HG03378 (cell line): ENCODE measurements at regions not wholly inside any gene's neighbourhood (a gene's known extent, or its start where the extent isn't known, plus 50 kb on each side); places are given as distances from the start of the nearest gene placed in this dataset.

ENCODE experiments used
- ATAC-seq: cut with Tn5 transposase; IDR thresholded peaks from one replicate; pipeline ENCODE4 v1.9.1; 2021; ENCODE audit warnings: mild to moderate bottlenecking, moderate library complexity; ENCODE audit not compliant: unreplicated experiment

DNA sequence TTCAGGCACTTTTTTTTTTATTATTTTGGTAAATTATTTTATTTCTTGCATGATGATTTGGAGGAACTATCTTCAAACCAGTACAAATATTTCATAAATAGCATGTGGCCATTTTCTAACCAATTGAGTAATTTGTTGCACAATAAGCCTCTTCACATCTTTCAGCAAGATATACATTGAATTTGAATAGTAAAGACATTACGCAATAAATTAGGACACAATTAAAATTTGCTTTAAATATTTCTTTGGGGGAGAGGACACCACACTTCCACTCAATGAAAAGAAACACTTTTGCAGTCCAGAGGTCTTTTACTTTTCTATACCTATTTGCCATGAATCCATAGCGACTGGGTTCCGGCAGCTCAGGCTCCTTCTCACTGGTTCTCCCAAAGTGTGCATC, 762.6 kb upstream of the GOLIM4 start:
- ATAC-seq: no peak

DNA sequence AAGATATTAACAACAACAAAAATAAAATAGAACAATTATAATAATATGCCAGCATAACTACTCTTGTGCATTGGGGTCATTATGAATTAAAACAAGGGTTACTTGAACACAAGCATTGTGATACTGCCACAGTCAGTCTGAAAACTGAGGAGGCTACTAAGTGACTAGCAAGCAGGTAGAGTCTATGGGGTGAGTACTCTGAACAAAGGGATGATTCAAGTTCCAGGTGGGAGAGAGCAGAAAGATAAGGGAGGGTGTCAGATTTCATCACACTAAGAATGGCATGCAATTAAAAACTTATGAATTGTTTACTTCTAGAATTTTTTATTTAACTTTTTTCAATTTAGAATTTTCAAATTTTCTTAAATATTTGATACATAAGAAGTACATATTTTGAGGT, 754.4 kb upstream of the GOLIM4 start:
- ATAC-seq: no peak

DNA sequence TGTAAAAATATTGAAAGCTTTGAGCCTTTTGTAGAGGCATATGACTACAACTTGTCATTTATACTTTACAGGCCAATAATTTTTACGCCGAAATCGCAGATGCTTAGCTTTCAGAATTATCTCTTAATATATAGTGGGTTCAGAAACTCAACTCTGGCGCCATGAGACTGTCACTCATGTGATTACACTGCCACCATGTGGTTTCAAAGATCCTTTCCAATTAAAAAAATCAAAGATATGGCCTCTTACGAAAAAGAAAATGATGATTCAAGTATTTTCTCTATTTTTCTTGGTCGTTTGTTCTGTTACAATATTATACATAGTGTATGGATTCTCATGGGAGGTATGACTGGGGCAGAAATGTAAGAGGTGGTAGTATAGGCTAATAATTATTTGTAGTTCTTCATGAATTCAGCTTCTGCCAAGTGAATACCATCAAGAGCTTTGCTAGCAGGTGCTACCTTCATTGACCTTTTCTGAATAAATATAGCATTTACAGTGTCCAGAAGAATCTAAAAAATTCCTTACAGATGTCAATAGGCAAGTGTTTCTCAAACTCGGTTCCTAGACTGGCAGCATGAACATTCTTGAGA, 751.7 kb upstream of the GOLIM4 start:
- peak; percentile 76 for ATAC-seq

DNA sequence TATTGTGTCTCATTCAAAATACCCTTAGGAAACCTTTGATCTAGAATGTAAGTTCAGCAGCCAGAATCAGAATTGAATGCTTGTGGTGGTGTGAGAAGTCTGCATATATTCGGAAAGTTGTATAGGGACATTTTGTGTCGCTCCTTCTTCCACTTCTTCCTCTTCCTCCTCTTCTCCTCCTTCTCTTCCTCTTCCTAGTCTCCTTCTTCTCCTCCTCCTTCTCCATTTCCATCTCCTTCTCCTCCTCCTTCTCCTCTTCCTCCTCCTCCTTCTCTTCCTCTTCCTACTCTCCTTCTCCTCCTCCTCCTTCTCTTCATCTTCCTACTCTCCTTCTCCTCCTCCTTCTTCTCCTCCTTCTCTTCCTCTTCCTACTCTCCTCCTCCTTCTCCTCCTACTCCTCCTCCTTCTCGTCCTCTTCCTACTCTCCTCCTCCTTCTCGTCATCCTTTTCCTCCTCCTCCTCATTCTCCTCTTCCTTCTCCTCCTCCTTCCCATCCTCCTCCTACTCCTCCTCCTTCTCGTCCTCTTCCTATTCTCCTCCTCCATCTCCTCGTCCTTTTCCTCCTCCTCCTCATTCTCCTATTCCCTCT, 749.3 kb upstream of the GOLIM4 start:
- no peak for ATAC-seq

DNA sequence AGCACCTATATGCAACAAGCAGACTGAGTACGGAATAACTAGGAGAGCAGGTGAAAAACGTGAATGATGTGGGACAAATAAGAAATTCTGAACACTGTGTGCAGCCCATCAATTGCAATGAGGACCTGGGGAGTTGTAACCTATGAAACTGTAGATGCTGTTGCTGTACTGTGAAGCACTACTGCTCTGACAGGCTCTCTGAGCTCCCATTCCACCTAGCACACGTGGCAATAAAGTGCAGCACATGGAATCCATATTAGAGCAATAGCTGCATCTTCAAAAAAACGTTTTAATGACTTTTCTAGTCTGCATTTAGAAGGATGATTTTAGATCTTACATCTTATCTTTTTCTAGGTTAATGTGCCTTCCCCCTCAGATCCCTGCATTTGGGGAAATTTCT, 748.7 kb upstream of the GOLIM4 start:
- ATAC-seq: no peak

DNA sequence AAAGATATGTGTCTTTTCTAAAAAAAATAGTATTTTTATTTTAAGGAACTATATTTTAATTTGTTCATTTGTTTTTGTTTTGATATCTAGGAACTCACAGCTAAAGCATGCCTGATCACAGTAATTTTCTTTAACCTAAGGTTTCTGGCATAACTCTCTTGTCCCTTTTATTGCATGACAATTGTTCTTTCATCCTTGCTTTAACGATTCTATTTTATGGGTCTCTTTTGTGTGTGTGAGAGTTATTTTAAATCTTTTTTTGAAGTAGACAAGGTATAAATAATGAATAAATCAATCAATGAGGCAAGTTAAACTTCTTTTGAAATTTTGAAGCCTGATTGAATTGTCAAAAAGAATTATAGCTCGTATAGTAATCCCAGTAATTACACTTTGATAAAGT, 747.8 kb upstream of the GOLIM4 start:
- ATAC-seq: no peak

DNA sequence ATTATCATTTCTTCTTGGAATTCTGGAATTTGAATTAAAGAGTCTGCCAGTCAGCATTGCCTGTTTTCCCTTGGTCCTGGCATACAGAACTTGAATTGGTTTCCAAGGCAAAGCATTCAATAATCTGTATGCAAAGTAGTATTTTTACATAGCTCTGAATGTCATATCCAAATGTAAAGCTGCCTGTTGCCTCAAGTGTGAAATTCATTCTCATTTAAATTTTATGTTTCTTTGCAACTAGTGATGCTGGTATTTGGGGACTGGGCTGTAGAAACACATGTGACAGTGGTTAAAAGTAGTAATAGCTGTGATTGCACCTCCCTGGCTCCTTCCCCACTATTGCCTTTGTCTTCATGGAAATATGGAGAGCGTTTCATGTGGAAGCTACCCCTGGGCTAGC, 743.9 kb upstream of the GOLIM4 start:
- no peak for ATAC-seq

DNA sequence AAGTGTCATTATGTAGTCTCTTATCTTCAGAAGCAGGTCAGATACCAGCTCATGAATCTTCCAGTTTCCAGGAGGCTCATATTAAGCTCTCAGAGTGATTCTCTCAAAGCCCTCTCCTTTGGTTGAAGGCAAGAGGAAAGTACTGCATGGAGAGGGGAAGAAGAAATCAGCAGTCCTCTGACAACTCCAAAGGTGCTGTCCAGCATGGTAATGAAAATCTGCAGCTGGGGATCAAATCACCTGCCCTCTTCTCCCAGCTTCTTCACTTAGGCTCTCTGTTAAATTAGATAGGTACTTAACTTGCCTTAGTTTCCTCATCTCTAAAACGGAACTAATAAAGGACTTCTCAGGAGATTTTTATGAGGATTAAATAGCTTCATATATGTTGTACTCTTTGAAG, 738.8 kb upstream of the GOLIM4 start:
- no peak for ATAC-seq

DNA sequence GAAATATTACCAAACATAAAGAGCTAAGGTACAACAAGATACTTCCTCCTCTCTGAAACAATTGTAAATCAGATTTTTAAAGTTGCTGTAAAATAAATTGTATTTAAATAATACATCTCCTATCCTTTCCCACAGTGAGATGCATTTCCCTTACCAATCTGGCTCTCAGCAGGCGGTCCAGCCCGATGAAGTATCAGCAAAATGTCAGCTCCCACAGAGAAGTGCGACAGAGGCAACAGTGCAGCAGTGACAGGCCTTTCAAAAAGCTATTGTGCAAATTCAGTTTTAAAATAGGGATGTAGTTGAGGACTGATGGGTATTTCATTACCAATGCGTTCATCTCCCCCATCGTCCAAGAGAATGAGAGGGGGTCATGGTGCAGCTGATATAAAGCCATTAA, 733.2 kb upstream of the GOLIM4 start:
- no peak for ATAC-seq

DNA sequence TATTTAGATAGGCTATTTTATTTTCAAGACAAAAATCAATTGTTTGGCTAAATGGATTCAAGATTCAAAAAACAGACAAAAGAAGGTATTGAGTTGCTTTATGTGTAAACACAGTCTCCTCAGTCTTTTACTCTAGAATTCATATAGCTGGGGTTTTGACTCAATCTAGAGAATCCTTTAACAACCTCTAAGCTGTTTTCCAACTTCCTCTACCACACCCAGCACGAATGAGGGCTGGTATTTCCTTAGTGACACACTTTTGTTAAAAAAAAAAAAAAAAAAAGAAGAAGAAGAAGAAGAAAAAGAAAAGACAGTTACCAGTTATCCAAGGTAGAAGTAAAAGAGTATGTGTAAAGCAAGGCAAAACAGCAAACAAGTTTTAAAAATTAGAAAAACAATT, 732.8 kb upstream of the GOLIM4 start:
- no peak for ATAC-seq

DNA sequence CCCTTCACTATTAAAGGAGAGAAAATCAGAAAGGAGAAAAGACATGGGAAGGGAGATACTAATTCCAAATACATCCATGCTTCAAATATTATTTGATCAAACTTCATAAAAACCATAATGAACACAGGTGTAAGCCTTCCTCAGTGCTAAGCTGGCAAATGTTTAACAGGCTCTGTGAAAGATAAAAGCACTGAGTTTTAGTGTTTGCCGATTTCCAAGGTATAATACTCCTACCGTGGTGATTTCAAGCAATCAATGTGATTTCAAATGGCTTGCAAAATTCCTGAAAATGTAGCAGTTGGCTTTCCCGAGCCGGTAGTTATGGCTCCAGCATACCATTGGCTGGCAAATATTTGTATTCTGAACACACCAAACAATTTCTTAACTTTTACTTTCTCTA, 732.3 kb upstream of the GOLIM4 start:
- no peak for ATAC-seq

DNA sequence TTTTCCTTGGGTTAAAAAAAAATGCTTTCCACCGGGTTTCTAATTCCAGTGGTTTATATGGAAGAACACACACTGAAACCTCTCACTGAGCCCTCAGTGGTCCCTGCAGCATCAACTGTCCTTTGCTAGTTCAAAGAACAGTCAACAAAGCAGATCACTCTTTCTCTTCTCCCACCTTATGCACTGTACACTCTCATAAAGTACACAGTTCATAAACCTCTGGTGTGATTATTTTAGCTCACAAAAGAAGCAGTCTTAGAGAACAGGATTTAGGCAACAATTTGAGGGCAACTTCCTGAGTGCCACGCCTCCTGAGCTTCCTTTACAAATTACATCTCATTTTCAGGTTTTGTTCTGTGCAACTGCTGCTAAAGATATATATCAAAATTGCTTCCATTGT, 728.4 kb upstream of the GOLIM4 start:
- no peak for ATAC-seq

DNA sequence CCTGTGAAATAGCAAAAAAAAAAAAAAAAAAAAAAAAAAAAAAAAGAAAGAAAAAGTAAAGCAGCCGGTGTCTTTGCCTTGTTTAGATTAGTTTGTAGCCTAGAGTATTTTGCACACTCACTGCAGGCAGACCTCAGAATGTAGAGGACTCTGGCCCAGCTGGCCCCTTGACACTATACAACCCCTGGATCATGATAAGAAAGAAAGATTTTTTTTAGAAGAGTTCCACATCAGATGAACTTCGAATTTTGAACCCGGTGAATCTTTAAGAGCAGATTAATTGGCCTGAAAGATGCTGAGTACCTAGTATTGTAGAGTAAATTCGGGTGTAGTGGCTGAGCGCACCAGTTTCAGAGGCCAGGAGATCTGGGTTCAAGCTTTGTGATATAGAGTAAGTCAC, 727.7 kb upstream of the GOLIM4 start:
- ATAC-seq: no peak

DNA sequence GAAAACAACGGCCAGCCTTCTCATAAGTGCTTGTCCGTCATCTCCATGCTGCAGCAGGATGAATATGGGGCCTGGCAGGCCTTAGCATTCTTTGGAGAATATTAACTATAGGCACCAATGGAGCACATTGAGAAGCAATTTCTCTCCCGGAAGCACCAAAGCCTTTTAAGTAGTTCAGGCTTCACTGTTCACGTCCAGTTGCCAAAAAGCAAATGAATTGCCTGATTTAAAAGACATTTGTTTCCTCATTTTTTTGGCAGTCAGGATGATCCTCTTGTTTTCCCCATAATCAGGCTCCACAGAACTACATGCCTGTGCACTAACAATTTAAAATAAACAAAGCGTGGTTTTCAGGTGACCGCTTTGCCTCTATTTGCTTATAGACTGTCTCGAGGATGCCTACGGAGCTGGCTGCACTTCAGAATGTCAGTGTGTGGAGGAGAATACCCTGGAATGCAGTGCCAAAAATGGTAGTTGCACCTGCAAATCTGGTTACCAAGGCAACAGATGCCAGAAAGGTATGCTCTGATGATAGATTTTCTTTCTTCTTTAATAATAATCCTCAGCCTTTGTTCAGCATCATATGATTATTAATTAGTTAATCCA, 725.2 kb upstream of the GOLIM4 start:
- no peak for ATAC-seq

DNA sequence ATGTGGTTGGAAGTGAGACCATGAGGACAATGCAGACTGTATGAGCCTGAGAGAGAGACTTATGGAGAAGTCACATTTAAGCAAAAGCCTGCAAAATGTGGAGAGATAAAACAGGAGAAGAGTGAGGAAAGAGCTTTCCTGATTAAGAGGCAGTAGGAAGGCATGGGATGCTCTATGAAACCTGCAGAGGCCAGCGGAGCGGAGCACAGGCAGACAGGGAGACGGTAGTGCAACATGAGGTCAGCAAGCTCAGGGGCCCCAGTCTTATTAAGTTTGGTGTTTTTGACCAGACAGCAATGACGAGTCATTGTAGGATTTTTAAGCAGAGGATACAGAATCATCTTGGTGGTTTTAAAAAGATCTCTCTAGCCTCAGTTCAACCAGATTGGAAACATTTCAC, 721.5 kb upstream of the GOLIM4 start:
- no peak for ATAC-seq

DNA sequence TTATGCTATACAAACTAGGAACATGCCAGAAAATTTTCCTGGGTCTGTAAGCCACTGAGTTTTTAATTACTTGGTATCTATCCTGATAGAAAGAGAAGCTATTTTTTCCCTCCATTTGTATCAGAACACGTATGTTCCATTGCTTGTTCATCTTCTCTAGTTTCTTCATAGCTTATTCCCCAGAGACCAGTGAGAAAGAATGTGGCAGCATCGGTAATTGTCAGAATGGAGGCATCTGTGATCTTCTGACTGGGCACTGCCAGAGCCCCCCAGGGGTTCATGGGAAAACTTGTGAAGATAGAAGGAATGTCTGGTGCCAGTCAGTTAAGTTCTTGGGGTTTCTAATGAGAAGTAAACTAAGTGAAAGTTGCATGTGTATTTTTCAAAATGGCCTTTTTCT, 720.2 kb upstream of the GOLIM4 start:
- no peak for ATAC-seq

DNA sequence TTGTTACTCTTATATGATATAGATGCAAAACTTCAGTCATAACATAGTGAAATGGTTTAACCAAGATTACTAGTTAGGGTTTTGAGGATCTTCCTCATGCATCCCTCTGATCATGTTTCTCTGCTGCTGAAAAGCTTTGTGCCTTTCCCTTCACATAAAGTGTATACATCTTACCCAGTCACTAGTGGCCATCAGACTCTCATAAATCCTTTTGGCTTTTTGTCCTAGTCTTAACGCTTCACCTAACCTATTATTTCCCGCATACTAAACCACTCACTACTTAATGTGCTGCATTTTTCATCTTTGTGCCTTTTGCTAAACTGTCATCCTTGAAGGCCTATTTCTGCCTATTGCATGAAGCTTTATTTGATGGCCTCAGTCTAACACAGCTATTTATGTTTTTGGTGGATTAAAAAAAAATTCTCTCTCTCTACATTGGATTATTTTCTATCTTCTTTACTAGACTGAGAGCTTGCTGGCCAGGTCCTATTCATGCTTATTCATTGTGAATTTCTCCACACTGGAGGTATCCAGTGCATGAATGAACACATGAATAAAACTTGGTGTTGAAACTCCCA, 717.6 kb upstream of the GOLIM4 start:
- no peak for ATAC-seq

DNA sequence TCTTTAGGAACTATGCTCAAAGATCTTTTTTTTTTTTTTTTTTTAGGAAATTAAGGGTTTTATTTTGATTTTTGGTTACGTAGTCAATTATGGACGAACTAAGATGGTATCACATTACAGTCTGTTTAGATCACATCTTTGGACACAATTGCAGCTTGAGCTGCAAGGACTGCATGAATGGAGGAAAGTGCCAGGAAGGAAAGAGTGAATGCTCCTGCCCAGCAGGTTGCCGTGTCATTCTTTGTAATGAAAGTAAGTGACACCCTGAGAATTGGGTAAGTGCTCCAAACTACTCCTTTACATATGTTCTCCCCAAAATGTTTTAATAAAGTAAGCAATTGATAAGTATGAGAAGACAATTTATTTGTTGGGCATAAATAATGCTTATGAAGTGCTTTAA, 716.5 kb upstream of the GOLIM4 start:
- ATAC-seq: no peak

DNA sequence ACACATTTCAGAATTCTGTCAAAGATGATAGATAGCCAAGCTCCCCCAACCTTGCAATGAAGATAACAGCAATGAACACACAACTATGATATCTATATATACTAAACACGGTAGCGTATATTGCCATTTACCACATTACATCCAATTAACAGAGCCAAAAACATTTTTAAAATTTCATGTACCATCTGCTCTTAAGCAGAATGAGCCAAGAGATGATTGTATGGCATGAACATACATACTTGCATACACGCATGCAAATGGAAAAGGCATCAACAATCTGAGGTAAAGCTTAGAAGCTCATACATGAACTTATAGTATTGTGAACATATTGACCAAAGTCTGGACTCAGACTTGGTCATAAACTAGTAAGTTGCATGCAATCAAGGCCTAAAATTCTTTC, 712.9 kb upstream of the GOLIM4 start:
- ATAC-seq: no peak

DNA sequence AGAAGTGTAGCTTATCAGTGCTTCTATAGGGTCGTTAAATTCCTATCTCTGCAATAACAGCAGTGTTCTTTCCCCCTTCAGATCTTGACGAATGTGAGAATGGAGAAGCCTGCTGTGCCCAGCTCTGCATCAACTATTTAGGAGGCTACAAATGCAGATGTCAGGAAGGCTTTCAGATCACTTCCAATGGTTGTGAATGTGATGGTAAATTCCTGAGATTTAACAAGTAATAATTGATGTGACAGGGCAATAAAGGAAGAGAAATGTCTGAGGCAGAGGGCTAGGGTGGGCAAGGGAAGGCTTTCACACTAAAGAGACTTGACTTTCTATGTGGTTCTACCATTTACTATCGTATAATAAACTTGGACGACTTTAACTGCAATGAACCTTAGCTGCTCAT, 711.7 kb upstream of the GOLIM4 start:
- no peak for ATAC-seq

DNA sequence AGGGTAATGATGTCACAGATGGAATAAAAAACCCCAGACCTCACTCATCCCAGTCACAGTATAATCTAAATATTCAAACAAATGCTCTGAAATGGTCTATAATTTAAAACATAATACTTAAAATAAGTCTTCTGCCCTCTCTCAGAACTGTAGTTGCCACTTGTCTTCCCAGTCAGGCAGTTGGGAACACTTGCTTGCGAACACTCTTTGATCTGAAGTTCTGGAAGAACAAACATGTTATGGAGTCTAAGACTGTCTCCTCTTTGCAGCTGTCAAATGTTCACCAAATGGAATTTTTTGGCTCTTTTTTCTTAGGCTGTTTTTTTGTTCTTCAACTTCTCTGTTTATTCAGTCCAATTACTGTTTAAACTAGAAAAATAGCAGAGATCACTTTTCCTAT, 711.1 kb upstream of the GOLIM4 start:
- no peak for ATAC-seq

DNA sequence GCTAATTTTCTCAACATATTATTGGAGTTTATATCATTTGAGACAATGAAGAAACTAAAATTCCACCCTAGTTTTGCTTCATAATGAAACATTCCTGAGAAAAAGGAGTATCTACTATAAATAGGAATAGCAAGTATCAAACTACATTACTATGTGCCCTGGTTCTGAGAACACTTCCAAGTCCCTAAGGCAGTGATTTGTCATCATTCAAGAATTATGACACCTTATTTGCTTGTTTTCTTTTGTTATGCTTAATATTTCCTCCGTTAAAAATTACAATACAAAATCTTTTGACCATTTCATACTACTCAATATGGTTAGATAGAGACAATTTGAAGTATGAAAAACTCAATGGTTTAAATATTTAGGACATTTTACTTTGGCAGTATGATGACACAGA, 707.8 kb upstream of the GOLIM4 start:
- ATAC-seq: no peak

DNA sequence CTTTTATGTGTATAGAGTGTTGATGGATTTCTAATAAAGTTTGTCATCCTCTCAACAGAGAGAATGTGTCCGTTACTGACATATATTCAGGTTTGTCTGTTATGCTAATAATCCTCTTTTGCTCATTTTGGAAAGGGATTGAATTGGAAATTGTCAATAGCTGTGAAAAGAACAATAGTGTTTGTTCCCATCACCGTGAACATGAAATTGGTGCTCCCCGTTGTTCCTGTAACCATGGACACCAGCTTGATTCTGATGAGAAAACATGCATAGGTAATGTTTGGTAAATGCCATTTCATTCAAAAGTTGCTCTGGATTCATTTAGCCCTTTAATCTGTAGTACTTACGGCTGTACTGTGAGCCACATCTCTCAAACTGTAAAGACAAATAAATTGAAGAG, 707.0 kb upstream of the GOLIM4 start:
- no peak for ATAC-seq
